IMR-90 (cell line): ENCODE measurements at regions not wholly inside any gene's neighbourhood (a gene's known extent, or its start where the extent isn't known, plus 50 kb on each side); places are given as distances from the start of the nearest gene placed in this dataset.

Experiments
- ATAC-seq: fragments of 200-7000 bp; cut with Tn5 transposase; 2 replicates; pipeline ENCODE4 v1.9.1; 2020; ENCODE audit warnings: low read depth, mild to moderate bottlenecking, moderate library complexity
- BruUV-seq: library from RNA; stranded (reverse); fragments of 400-500 nt; replicated peaks from 2 replicates; lab custom pipeline; 2021; lab: Mats Ljungman, UMichigan
- CTCF ChIA-PET: fragments of 300-600 bp; formaldehyde crosslinking; extraction: SDS; loops from one replicate; lab custom pipeline; 2021; ENCODE audit warnings: antibody characterized with exemption; lab: Yijun Ruan, JAX
- POLR2A ChIA-PET: fragments of 300-600 bp; sonication (Branson Sonifier 250); formaldehyde crosslinking; loops from one replicate; lab custom pipeline; 2022; ENCODE audit warnings: antibody characterized with exemption; ENCODE audit not compliant: unreplicated experiment; lab: Charles Lee
- DNase-seq: peaks from one replicate; pipeline ENCODE4 v3.0.0; 2013
- H2AFZ ChIP-seq: replicated peaks from 2 replicates; pipeline ENCODE3; 2013; ENCODE audit warnings: low read length, mild to moderate bottlenecking; ENCODE audit not compliant: poor library complexity
- H2AK5ac ChIP-seq: 2 replicates; pipeline ENCODE4 v1.6.1; 2013; ENCODE audit warnings: low read depth, low read length, inconsistent platforms
- H2AK9ac ChIP-seq: replicated peaks from 2 replicates; pipeline ENCODE3; 2013; ENCODE audit warnings: mild to moderate bottlenecking, low read depth, low read length, moderate library complexity; ENCODE audit not compliant: poor library complexity
- H2BK120ac ChIP-seq: 2 replicates; pipeline ENCODE4 v1.6.1; 2013; ENCODE audit warnings: low read depth, low read length, inconsistent platforms
- H2BK15ac ChIP-seq: 3 replicates; pipeline ENCODE4 v1.6.1; 2013; ENCODE audit warnings: low read depth, low read length, inconsistent platforms
- H2BK20ac ChIP-seq: 2 replicates; pipeline ENCODE4 v1.6.1; 2013; ENCODE audit warnings: low read depth, mild to moderate bottlenecking, inconsistent platforms, low read length, moderate library complexity
- H2BK5ac ChIP-seq: 2 replicates; pipeline ENCODE4 v1.6.1; 2013; ENCODE audit warnings: mild to moderate bottlenecking, low read depth, low read length, inconsistent platforms; ENCODE audit not compliant: poor library complexity, severe bottlenecking
- H3K14ac ChIP-seq: replicated peaks from 2 replicates; pipeline ENCODE4 v1.6.1; 2013; ENCODE audit warnings: low read depth, low read length, inconsistent platforms
- H3K18ac ChIP-seq: 2 replicates; pipeline ENCODE4 v1.6.1; 2013; ENCODE audit warnings: low read depth, low read length, control low read depth
- H3K23ac ChIP-seq: 2 replicates; pipeline ENCODE4 v1.6.1; 2013; ENCODE audit warnings: low read depth, low read length, inconsistent platforms
- H3K27ac ChIP-seq: 2 replicates; pipeline ENCODE4 v1.5.1; 2013; ENCODE audit warnings: mild to moderate bottlenecking, control low read depth, low read length; ENCODE audit not compliant: insufficient read depth
- H3K27me3 ChIP-seq: 2 replicates; pipeline ENCODE4 v1.6.1; 2013; ENCODE audit warnings: low read length; ENCODE audit not compliant: control insufficient read depth, insufficient read depth
- H3K36me3 ChIP-seq: 2 replicates; pipeline ENCODE4 v1.6.1; 2013; ENCODE audit warnings: low read length, mixed read lengths; ENCODE audit not compliant: control insufficient read depth, insufficient read depth
- H3K4ac ChIP-seq: 2 replicates; pipeline ENCODE4 v1.6.1; 2013; ENCODE audit warnings: low read depth, low read length, inconsistent platforms
- H3K4me1 ChIP-seq: 2 replicates; pipeline ENCODE4 v1.6.1; 2013; ENCODE audit warnings: low read length, mixed read lengths; ENCODE audit not compliant: control insufficient read depth, insufficient read depth
- H3K4me2 ChIP-seq: 2 replicates; pipeline ENCODE4 v1.6.1; 2013; ENCODE audit warnings: low read depth, mild to moderate bottlenecking, control low read depth, low read length, moderate library complexity
- H3K4me3 ChIP-seq: 2 replicates; pipeline ENCODE4 v1.5.1; 2013; ENCODE audit warnings: low read depth, mild to moderate bottlenecking, control low read depth, low read length, moderate library complexity; ENCODE audit not compliant: insufficient read depth
- H3K56ac ChIP-seq: 2 replicates; pipeline ENCODE4 v1.6.1; 2013; ENCODE audit warnings: low read length, inconsistent platforms; ENCODE audit not compliant: insufficient read depth; ENCODE audit errors: extremely low read depth
- H3K79me1 ChIP-seq, 2 experiments: 2 replicates each; pipeline ENCODE4 v1.6.1; 2013; ENCODE audit warnings: low read length in 2 of 2, inconsistent platforms in 1 of 2, low read depth in 1 of 2
- H3K9ac ChIP-seq: 2 replicates; pipeline ENCODE4 v1.6.1; 2013; ENCODE audit warnings: low read depth, low read length, control low read depth
- H3K9me1 ChIP-seq: 2 replicates; pipeline ENCODE4 v1.6.1; 2013; ENCODE audit warnings: low read length, inconsistent platforms; ENCODE audit not compliant: insufficient read depth
- H3K9me3 ChIP-seq: 2 replicates; pipeline ENCODE4 v1.6.1; 2013; ENCODE audit warnings: low read length; ENCODE audit not compliant: control insufficient read depth, insufficient read depth
- H4K20me1 ChIP-seq: 2 replicates; pipeline ENCODE4 v1.6.1; 2013; ENCODE audit warnings: low read length, inconsistent platforms; ENCODE audit not compliant: insufficient read depth
- H4K5ac ChIP-seq: 2 replicates; pipeline ENCODE4 v1.6.1; 2013; ENCODE audit warnings: mild to moderate bottlenecking, low read depth, low read length, control low read depth
- H4K8ac ChIP-seq, 2 experiments: 2 replicates each; pipeline ENCODE4 v1.6.1; 2013; ENCODE audit warnings: low read depth in 2 of 2, low read length in 2 of 2, control low read depth in 1 of 2, inconsistent platforms in 1 of 2
- H4K91ac ChIP-seq: 2 replicates; pipeline ENCODE4 v1.6.1; 2013; ENCODE audit warnings: low read depth, low read length, inconsistent platforms; ENCODE audit not compliant: insufficient read depth
- BHLHE40 ChIP-seq: fragments of 150-350 bp; IDR thresholded peaks from 2 replicates; pipeline ENCODE4 v1.6.1; 2016; ENCODE audit warnings: mild to moderate bottlenecking, low read depth, low read length
- CTCF ChIP-seq: conservative IDR thresholded peaks from 2 replicates; pipeline ENCODE4 v1.5.1; 2012; ENCODE audit warnings: mild to moderate bottlenecking, low read depth, low read length, improper control_type of control experiment
- MAFK ChIP-seq: IDR thresholded peaks from 2 replicates; pipeline ENCODE4 v1.6.1; 2012; ENCODE audit warnings: low read depth, low read length, improper control_type of control experiment
- MAZ ChIP-seq: IDR thresholded peaks from 2 replicates; pipeline ENCODE4 v1.6.1; 2012; ENCODE audit warnings: low read depth, mild to moderate bottlenecking, low read length, improper control_type of control experiment, moderate library complexity, borderline replicate concordance
- NFE2L2 ChIP-seq: fragments of 150-350 bp; IDR thresholded peaks from 2 replicates; pipeline ENCODE4 v1.6.1; 2016; ENCODE audit warnings: low read depth, mild to moderate bottlenecking, low read length
- POLR2A ChIP-seq: IDR thresholded peaks from 2 replicates; pipeline ENCODE4 v1.6.1; 2012; ENCODE audit warnings: mild to moderate bottlenecking, low read depth, low read length
- RAD21 ChIP-seq: IDR thresholded peaks from 2 replicates; pipeline ENCODE4 v1.6.1; 2012; ENCODE audit warnings: low read length, improper control_type of control experiment
- RCOR1 ChIP-seq: IDR thresholded peaks from 2 replicates; pipeline ENCODE4 v1.6.1; 2012; ENCODE audit warnings: mild to moderate bottlenecking, low read length, improper control_type of control experiment; ENCODE audit not compliant: insufficient replicate concordance
- SMC3 ChIP-seq: fragments of 150-350 bp; IDR thresholded peaks from 2 replicates; pipeline ENCODE4 v1.6.1; 2016; ENCODE audit warnings: low read depth, mild to moderate bottlenecking, antibody characterized with exemption, low read length, moderate library complexity
- USF2 ChIP-seq: fragments of 150-350 bp; IDR thresholded peaks from 2 replicates; pipeline ENCODE4 v1.6.1; 2017; ENCODE audit warnings: mild to moderate bottlenecking, antibody characterized with exemption, low read length, low read depth
- WGBS, 2 experiments: methylation state at CpG; one replicate each; pipeline versions ENCODE4 v1.1.5 to v1.1.7; 2013; ENCODE audit warnings: missing lambda C conversion rate in 2 of 2; ENCODE audit not compliant: insufficient read length in 1 of 2; ENCODE audit errors: extremely low coverage in 2 of 2; 5-methylcytosine and 5-hydroxymethylcytosine counted together
- dilution Hi-C: fragments of 300-500 bp; cut with HindIII; formaldehyde crosslinking; loops from one replicate; pipeline ENCODE4 v1.14.3; 2018; ENCODE audit warnings: low sequenced_read_pairs; ENCODE audit not compliant: unreplicated experiment
- in situ Hi-C: fragments of 300-500 bp; cut with MboI; formaldehyde crosslinking; loops from 3 replicates; pipeline ENCODE4 v1.14.3; 2019; ENCODE audit warnings: low sequenced_read_pairs, inconsistent platforms, mixed read lengths
- intact Hi-C: fragments of 100-400 bp; cut with micrococcal nuclease; formaldehyde crosslinking; loops from 2 replicates; pipeline ENCODE4 v1.10.0; 2022

GRCh38 chr5:124433170-124433569, 313.3 kb downstream of the ZNF608 start:
- dilution Hi-C loops: no loop called here
- H2BK15ac ChIP-seq: no peak overlapping the region
- CTCF ChIA-PET: no interaction called here

More at GRCh38 chr5:124433170-124433569, 313.3 kb downstream of the ZNF608 start:
- no peak overlapping the region for H2AK9ac ChIP-seq
- intact Hi-C loops (no loop called here), in situ Hi-C loops (no loop called here)
- no peak for ATAC-seq
- no peak overlapping the region for H4K91ac ChIP-seq
- no peaks in the 10 kb centered on the region for H3K36me3 ChIP-seq
- H4K20me1 ChIP-seq: no peaks in the 10 kb centered on the region
- no peak overlapping the region for H2BK120ac ChIP-seq
- no peak overlapping the region for H3K18ac ChIP-seq
- H3K27ac ChIP-seq: no peak overlapping the region
- no peaks in the 10 kb centered on the region for H3K9me3 ChIP-seq
- no peak overlapping the region for H3K4ac ChIP-seq
- H3K27me3 ChIP-seq: no peaks in the 10 kb centered on the region
- DNase-seq: no peak
- no peak overlapping the region for H4K8ac ChIP-seq
- no peak overlapping the region for H2AK5ac ChIP-seq
- no peak overlapping the region for H2BK5ac ChIP-seq
- H3K56ac ChIP-seq: no peak overlapping the region
- no peak overlapping the region for H3K23ac ChIP-seq
- H2AFZ ChIP-seq: no peak overlapping the region
- no peak overlapping the region for H3K4me2 ChIP-seq
- WGBS, 2 experiments: no CpG with 5 or more reads among the region's 1 CpG
- no peaks in the 10 kb centered on the region for H3K79me1 ChIP-seq
- no peaks in the 10 kb centered on the region for H3K9me1 ChIP-seq
- POLR2A ChIA-PET: no interaction called here
- TF ChIP-seq RCOR1: no peak
- no peak for TF ChIP-seq NFE2L2
- TF ChIP-seq BHLHE40: no peak
- no peak for TF ChIP-seq MAFK
- TF ChIP-seq CTCF: no peak
- no peak for TF ChIP-seq MAZ
- TF ChIP-seq USF2: no peak
- no peak for TF ChIP-seq RAD21
- no peak for TF ChIP-seq POLR2A
- no peak for TF ChIP-seq SMC3
- no peak overlapping the region for H3K9ac ChIP-seq
- no peak overlapping the region for H4K5ac ChIP-seq
- no peak overlapping the region for H3K4me3 ChIP-seq
- no peak overlapping the region for H3K14ac ChIP-seq
- H2BK20ac ChIP-seq: no peak overlapping the region
- no peaks in the 10 kb centered on the region for H3K4me1 ChIP-seq
- BruUV-seq: no TSS peak
